Calu3 (cell line): ENCODE measurements at regions not wholly inside any gene's neighbourhood (a gene's known extent, or its start where the extent isn't known, plus 50 kb on each side); places are given as distances from the start of the nearest gene placed in this dataset.

Experiments
- BruUV-seq: library from RNA; stranded (reverse); fragments of 400-500 nt; replicated peaks from 2 replicates; lab custom pipeline; 2021; lab: Mats Ljungman, UMichigan
- CTCF ChIA-PET: fragments of 300-600 bp; sonication (Branson Sonifier 250); formaldehyde crosslinking; loops from one replicate; lab custom pipeline; 2022; ENCODE audit warnings: antibody characterized with exemption; lab: Charles Lee
- DNase-seq: peaks from one replicate; pipeline ENCODE4 v3.0.0; 2022
- H3K27ac Mint-ChIP-seq: one replicate; pipeline ENCODE4 v1.8.0; 2022; ENCODE audit warnings: mixed read lengths; ENCODE audit not compliant: unreplicated experiment
- H3K27me3 Mint-ChIP-seq: one replicate; pipeline ENCODE4 v1.8.0; 2022; ENCODE audit warnings: mixed read lengths; ENCODE audit not compliant: unreplicated experiment
- H3K36me3 Mint-ChIP-seq: one replicate; pipeline ENCODE4 v1.8.0; 2022; ENCODE audit warnings: mild to moderate bottlenecking, moderate library complexity, mixed read lengths; ENCODE audit not compliant: insufficient read depth, unreplicated experiment
- H3K4me1 Mint-ChIP-seq: one replicate; pipeline ENCODE4 v1.8.0; 2022; ENCODE audit warnings: mild to moderate bottlenecking, low read depth, mixed read lengths; ENCODE audit not compliant: unreplicated experiment
- H3K4me3 Mint-ChIP-seq: one replicate; pipeline ENCODE4 v1.8.0; 2022; ENCODE audit warnings: mild to moderate bottlenecking, low read depth, moderate library complexity, mixed read lengths; ENCODE audit not compliant: unreplicated experiment
- H3K9me3 Mint-ChIP-seq: one replicate; pipeline ENCODE4 v1.8.0; 2022; ENCODE audit warnings: low read depth, mixed read lengths; ENCODE audit not compliant: unreplicated experiment
- intact Hi-C: fragments of 100-400 bp; cut with micrococcal nuclease; formaldehyde crosslinking; loops from one replicate; pipeline ENCODE4 v1.10.0; 2022; ENCODE audit not compliant: unreplicated experiment
- TF ChIP-seq, protein P1 (sequence below): fragments of 200-600 bp; IDR thresholded peaks from one replicate; pipeline ENCODE4 v1.8.0; 2022; ENCODE audit warnings: antibody characterized with exemption; ENCODE audit not compliant: unreplicated experiment

DNA sequence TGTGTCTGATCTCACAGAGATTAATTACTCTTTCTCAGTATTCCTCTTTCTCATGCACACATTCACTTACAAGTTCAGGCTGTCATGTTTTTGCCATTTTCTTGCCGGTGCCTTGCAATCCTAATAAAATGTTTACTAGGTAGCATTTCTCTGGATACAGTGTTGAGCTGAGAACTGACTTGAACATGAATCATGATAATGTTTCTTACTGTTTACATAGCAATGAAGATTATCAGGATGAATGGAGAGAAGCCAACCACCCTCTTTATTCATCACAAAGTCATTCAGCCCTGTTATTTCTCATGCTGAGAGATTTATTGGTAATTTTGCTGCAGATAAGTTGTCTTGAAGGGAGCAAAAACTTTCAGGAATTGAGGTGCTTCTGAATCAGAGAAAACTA lies 185.5 kb upstream of the ECI2 start:
- Mint-ChIP-seq H3K27me3 (no peaks in the 10 kb centered on the region), H3K9me3 (no peaks in the 10 kb centered on the region), H3K27ac (no peak overlapping the region), H3K4me1 (peaks cover 38% of the 10 kb centered on the region), H3K4me3 (no peak overlapping the region), H3K36me3 (peaks cover 4% of the 10 kb centered on the region)
- TF ChIP-seq, protein P1, sequence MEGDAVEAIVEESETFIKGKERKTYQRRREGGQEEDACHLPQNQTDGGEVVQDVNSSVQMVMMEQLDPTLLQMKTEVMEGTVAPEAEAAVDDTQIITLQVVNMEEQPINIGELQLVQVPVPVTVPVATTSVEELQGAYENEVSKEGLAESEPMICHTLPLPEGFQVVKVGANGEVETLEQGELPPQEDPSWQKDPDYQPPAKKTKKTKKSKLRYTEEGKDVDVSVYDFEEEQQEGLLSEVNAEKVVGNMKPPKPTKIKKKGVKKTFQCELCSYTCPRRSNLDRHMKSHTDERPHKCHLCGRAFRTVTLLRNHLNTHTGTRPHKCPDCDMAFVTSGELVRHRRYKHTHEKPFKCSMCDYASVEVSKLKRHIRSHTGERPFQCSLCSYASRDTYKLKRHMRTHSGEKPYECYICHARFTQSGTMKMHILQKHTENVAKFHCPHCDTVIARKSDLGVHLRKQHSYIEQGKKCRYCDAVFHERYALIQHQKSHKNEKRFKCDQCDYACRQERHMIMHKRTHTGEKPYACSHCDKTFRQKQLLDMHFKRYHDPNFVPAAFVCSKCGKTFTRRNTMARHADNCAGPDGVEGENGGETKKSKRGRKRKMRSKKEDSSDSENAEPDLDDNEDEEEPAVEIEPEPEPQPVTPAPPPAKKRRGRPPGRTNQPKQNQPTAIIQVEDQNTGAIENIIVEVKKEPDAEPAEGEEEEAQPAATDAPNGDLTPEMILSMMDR: no peak
- BruUV-seq: no TSS peak
- intact Hi-C loops: no loop called here
- no peak for DNase-seq
- CTCF ChIA-PET: no interaction called here

DNA sequence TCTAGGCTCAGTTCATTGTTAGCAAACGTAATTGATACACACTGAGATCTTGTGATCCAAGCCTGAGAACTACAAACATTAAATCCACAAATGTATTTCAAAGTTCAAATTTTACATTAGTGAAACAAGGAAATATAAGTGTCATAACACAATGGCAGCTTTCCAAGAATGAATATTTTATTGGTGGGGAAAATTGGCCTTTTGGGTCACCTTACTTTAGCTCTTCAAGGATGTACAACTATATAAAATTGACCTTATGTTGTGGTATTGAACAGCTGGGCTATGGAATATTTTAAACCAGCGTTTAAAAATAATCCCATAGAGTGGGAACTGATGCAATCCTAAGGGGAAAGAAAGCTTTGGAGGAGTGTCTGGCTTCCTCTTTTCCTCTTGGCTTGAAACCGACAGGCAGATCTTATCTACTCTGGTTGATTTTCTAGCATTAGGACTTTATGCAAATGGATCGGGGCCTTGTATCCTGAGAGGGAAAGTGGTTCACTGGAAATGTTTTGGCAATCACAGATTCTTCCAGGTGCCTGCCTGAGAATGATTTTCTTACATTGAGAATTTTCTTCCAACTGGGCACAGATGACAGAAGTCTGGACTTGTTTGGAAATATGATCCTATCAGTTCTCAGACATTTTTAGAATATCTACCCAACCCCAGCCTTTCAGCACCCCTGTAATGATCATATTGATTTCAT lies 184.8 kb upstream of the ECI2 start:
- CTCF ChIA-PET: interaction anchor here (0.5 to 1.0 kb wide), 2 partner anchors 175 to 466 kb away, joined by 3 to 5 read pairs; no protein-coding TSS in a partner anchor
- H3K4me3 Mint-ChIP-seq: peak overlapping the region; percentile 26
- no peaks in the 10 kb centered on the region for H3K27me3 Mint-ChIP-seq
- peak overlapping the region; percentile 56 for H3K27ac Mint-ChIP-seq
- TF ChIP-seq, protein P1: no peak
- no peak for DNase-seq
- no peaks in the 10 kb centered on the region for H3K9me3 Mint-ChIP-seq
- H3K4me1 Mint-ChIP-seq: peaks cover 41% of the 10 kb centered on the region
- peaks cover 4% of the 10 kb centered on the region for H3K36me3 Mint-ChIP-seq
- intact Hi-C loops: loop anchor here (10.0 kb wide), 2 partner anchors 455 to 485 kb away; partner anchors contain the start of gene CDYL
- no TSS peak for BruUV-seq

DNA sequence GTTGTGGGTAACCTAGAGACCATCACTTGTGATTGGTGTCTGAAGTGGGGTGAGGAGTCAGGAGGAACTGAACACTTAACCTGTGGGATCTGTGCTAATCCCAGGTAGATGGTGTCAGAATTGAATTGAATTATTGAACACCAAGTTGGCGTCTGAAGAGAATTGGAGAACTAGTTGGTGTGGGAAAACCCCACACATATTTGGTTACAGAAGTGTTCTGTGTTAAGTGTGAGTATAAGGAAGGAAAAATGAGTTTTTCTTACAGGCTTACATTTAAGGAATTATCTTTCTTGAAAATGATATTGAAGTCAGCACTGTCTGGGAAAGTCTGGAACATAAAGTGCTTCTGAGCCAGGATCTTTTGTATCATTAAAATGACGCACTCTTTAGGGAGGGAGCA lies 182.9 kb upstream of the ECI2 start:
- Mint-ChIP-seq H3K9me3 (no peaks in the 10 kb centered on the region), H3K27ac (peak overlapping the region; percentile 56), H3K27me3 (no peaks in the 10 kb centered on the region), H3K4me3 (no peak overlapping the region), H3K36me3 (peaks cover 7% of the 10 kb centered on the region), H3K4me1 (peaks cover 38% of the 10 kb centered on the region)
- no peak for DNase-seq
- intact Hi-C loops: loop anchor here (10.0 kb wide), 2 partner anchors 456 to 486 kb away; partner anchors contain the start of gene CDYL
- no TSS peak for BruUV-seq
- CTCF ChIA-PET: no interaction called here
- TF ChIP-seq, protein P1: no peak

DNA sequence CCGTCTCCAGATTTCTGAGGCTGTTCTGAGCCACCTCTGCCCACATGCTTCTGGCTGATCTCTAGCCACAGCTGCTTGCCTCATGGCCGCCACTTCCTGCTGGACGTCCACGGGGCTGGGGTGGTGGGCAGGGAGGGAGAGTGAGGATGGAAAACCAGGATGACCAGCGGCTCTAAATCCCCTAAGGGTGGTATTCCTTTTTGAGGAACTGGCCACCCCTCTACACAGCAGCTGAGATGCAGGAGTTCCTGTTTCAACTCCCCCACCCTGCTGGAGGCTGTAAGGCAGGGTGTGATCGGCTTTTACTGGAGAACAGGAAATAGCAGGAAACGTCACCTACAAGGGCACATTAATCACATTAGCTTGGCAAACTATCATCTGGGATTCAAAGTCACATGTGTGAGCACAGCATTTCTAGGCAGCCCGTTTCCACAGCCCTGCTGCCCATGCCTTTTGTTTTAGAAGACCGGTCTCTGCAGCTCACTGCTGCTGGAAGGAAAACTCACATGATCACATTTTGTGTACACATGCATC lies 181.6 kb upstream of the ECI2 start:
- no peak overlapping the region for H3K4me3 Mint-ChIP-seq
- no TSS peak for BruUV-seq
- CTCF ChIA-PET: interaction anchor here (0.7 kb wide), 1 partner anchor 847 kb away, joined by 4 read pairs; no protein-coding TSS in a partner anchor
- intact Hi-C loops: loop anchor here (10.0 kb wide), 2 partner anchors 458 to 488 kb away; partner anchors contain the start of gene CDYL
- H3K27ac Mint-ChIP-seq: peak overlapping the region; percentile 27
- peak; percentile 42 for DNase-seq
- no peaks in the 10 kb centered on the region for H3K9me3 Mint-ChIP-seq
- H3K4me1 Mint-ChIP-seq: peaks cover 27% of the 10 kb centered on the region
- TF ChIP-seq, protein P1: no peak
- peaks cover 11% of the 10 kb centered on the region for H3K36me3 Mint-ChIP-seq
- no peaks in the 10 kb centered on the region for H3K27me3 Mint-ChIP-seq
